Stimulated activated CD4-positive, alpha-beta T cell treated with anti-CD3 and anti-CD28 coated beads, Interleukin-2, amount 100 ng/mL, for 4 hours (primary cell): ENCODE measurements at regions not wholly inside any gene's neighbourhood (a gene's known extent, or its start where the extent isn't known, plus 50 kb on each side); places are given as distances from the start of the nearest gene placed in this dataset.
"Not testable (repeated sequence)": the region's sequence is repeated elsewhere in the genome, so short reads cannot be mapped to it uniquely, and the experiment has no call there.

Experiments
- DNase-seq: peaks from one replicate; pipeline ENCODE4 v3.0.0-alpha.2; 2020; ENCODE audit warnings: low read depth

GRCh38 chr18:46179306-46179705 is 75.1 kb downstream of the HAUS1 start:
- DNase-seq = no peak

GRCh38 chr18:46182633-46183358 is 78.6 kb downstream of the HAUS1 start:
- no peak for DNase-seq

- DNase-seq = not testable (repeated sequence)
Observed at GRCh38 chr18:46184296-46184695, 80.1 kb downstream of the HAUS1 start.

- no peak for DNase-seq
Observed at GRCh38 chr18:46184727-46185126, 80.5 kb downstream of the HAUS1 start.

GRCh38 chr18:46190667-46191066 is 86.5 kb downstream of the HAUS1 start:
- DNase-seq = no peak

- no peak for DNase-seq
Observed at GRCh38 chr18:46196627-46197243, 92.5 kb downstream of the HAUS1 start.

- no peak for DNase-seq
Observed at GRCh38 chr18:46199515-46200147, 95.4 kb downstream of the HAUS1 start.

- DNase-seq = not testable (repeated sequence)
Observed at GRCh38 chr18:46200178-46201055, 96.2 kb downstream of the HAUS1 start.

GRCh38 chr18:46204143-46204542 is 100.0 kb downstream of the HAUS1 start:
- DNase-seq = no peak

- DNase-seq = no peak
Observed at GRCh38 chr18:46207985-46208384, 103.8 kb downstream of the HAUS1 start.

GRCh38 chr18:46209161-46209560 is 105.0 kb downstream of the HAUS1 start:
- no peak for DNase-seq

GRCh38 chr18:46211816-46212215 is 107.6 kb downstream of the HAUS1 start:
- peak; percentile 6 for DNase-seq

- no peak for DNase-seq
Observed at GRCh38 chr18:46212398-46212797, 108.2 kb downstream of the HAUS1 start.

- DNase-seq = no peak
Observed at GRCh38 chr18:46213295-46213694, 109.1 kb downstream of the HAUS1 start.

- no peak for DNase-seq
Observed at GRCh38 chr18:46214435-46214834, 110.2 kb downstream of the HAUS1 start.

GRCh38 chr18:46215902-46216723 is 111.9 kb downstream of the HAUS1 start:
- DNase-seq = no peak

- no peak for DNase-seq
Observed at GRCh38 chr18:46220116-46220515, 115.9 kb downstream of the HAUS1 start.

- DNase-seq = no peak
Observed at GRCh38 chr18:46222093-46222492, 117.9 kb downstream of the HAUS1 start.

GRCh38 chr18:46222710-46223360 is 118.7 kb downstream of the HAUS1 start:
- no peak for DNase-seq

GRCh38 chr18:46224181-46224775 is 120.1 kb downstream of the HAUS1 start:
- DNase-seq = no peak

- no peak for DNase-seq
Observed at GRCh38 chr18:46226461-46226860, 122.3 kb downstream of the HAUS1 start.
